Mammary epithelial cell (primary cell): ENCODE measurements at regions not wholly inside any gene's neighbourhood (a gene's known extent, or its start where the extent isn't known, plus 50 kb on each side); places are given as distances from the start of the nearest gene placed in this dataset.

Experiments used
- CTCF ChIP-seq, 2 donors: IDR thresholded peaks in 1 of 2; conservative IDR thresholded peaks in 1 of 2; 2 replicates each; pipeline ENCODE4 v1.5.1; 2011 to 2012; ENCODE audit warnings: inconsistent platforms in 2 of 2, low read length in 2 of 2, mild to moderate bottlenecking in 2 of 2, control low read depth in 1 of 2, low read depth in 1 of 2; ENCODE audit not compliant: insufficient read depth in 1 of 2; ENCODE audit errors: extremely low read depth in 1 of 2
- EZH2 ChIP-seq: IDR thresholded peaks from 2 replicates; pipeline ENCODE4 v1.6.1; 2012; ENCODE audit warnings: low read length, inconsistent platforms, borderline replicate concordance

DNA sequence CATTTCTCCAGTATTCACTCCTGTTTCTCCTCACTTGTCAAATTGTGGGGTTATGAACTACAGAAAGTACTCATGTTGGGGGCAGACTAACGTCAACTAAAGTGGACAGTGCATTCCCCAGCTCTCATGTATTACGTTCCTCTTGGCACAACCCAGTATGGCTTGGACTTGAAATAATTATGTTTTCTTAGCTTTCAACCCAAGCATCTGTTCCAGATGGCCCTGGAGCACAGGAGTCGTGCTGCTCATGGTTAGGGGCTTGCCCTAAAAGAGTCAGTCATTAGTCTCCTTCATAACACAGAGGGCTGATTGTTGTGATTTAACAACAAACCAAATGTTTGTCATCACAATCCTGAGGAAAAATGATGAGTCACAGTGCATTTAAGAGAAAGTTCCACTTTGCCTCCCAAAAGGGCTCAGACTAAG is 154.4 kb downstream of the RPAP3 start:
- TF ChIP-seq CTCF (conservative IDR thresholded peaks at IDR 0.05 in 1 of 2, IDR thresholded peaks at IDR 0.05 in 1 of 2; ENCODE audit: extremely low read depth in 1 of 2, insufficient read depth in 1 of 2, low read depth in 1 of 2, low read length in 2 of 2) (no peak), EZH2 (no peak)
